Naive thymus-derived CD4-positive, alpha-beta T cell (primary cell): ENCODE measurements at regions not wholly inside any gene's neighbourhood (a gene's known extent, or its start where the extent isn't known, plus 50 kb on each side); places are given as distances from the start of the nearest gene placed in this dataset.

Experiments used
- ATAC-seq: fragments of 150-1000 bp; cut with Tn5 transposase; 2 replicates; pipeline ENCODE4 v1.10.0; 2021; ENCODE audit warnings: mild to moderate bottlenecking, moderate library complexity
- CTCF ChIA-PET: fragments of 350-600 bp; sonication (Branson Sonifier 250); formaldehyde crosslinking; loops from one replicate; lab custom pipeline; 2021; ENCODE audit warnings: antibody characterized with exemption; lab: Charles Lee
- POLR2A ChIA-PET: fragments of 350-600 bp; sonication (Branson Sonifier 250); formaldehyde crosslinking; loops from one replicate; lab custom pipeline; 2021; ENCODE audit warnings: antibody characterized with exemption, inconsistent platforms; lab: Charles Lee
- DNase-seq, 9 donors: peaks; one replicate each; pipeline versions ENCODE4 v3.0.0 to v3.0.0-alpha.2; 2020 to 2022; ENCODE audit warnings: mixed read lengths in 1 of 9
- H3K27ac ChIP-seq: one replicate; pipeline ENCODE4 v1.7.0; 2013; ENCODE audit warnings: mild to moderate bottlenecking, low read depth, low read length, moderate library complexity
- H3K27me3 ChIP-seq, 2 donors: one replicate each; pipeline ENCODE4 v1.7.0; 2013; ENCODE audit warnings: low read length in 2 of 2, mild to moderate bottlenecking in 2 of 2, moderate library complexity in 2 of 2; ENCODE audit not compliant: control insufficient read depth in 2 of 2, insufficient read depth in 2 of 2
- H3K36me3 ChIP-seq, 3 experiments: 1 replicate in 2 of 3; 2 replicates in 1 of 3; pipeline ENCODE4 v1.7.0; 2013; ENCODE audit warnings: low read length in 3 of 3, mild to moderate bottlenecking in 3 of 3, moderate library complexity in 1 of 3; ENCODE audit not compliant: insufficient read depth in 3 of 3, control insufficient read depth in 2 of 3
- H3K4me1 ChIP-seq, 2 donors: one replicate each; pipeline ENCODE4 v1.7.0; 2013; ENCODE audit warnings: low read length in 2 of 2, mild to moderate bottlenecking in 2 of 2, moderate library complexity in 1 of 2; ENCODE audit not compliant: control insufficient read depth in 2 of 2, insufficient read depth in 2 of 2
- H3K4me3 ChIP-seq: 2 replicates; pipeline ENCODE4 v1.7.0; 2013; ENCODE audit warnings: mild to moderate bottlenecking, low read length
- H3K9me3 ChIP-seq, 3 experiments: 1 replicate in 2 of 3; 2 replicates in 1 of 3; pipeline ENCODE4 v1.7.0; 2013; ENCODE audit warnings: low read length in 3 of 3; ENCODE audit not compliant: control insufficient read depth in 2 of 3
- H3K27ac Mint-ChIP-seq, 9 donors: one replicate each; pipeline ENCODE4 v1.8.0; 2020 to 2022; ENCODE audit warnings: mixed read lengths in 9 of 9, mild to moderate bottlenecking in 8 of 9, moderate library complexity in 5 of 9, inconsistent platforms in 2 of 9
- H3K27me3 Mint-ChIP-seq, 5 donors: one replicate each; pipeline ENCODE4 v1.8.0; 2021 to 2022; ENCODE audit warnings: mixed read lengths in 5 of 5, mild to moderate bottlenecking in 1 of 5
- H3K36me3 Mint-ChIP-seq, 5 donors: one replicate each; pipeline ENCODE4 v1.8.0; 2020 to 2022; ENCODE audit warnings: mixed read lengths in 5 of 5, mild to moderate bottlenecking in 3 of 5, inconsistent platforms in 1 of 5
- H3K4me1 Mint-ChIP-seq, 7 donors: one replicate each; pipeline ENCODE4 v1.8.0; 2020 to 2022; ENCODE audit warnings: mixed read lengths in 7 of 7, mild to moderate bottlenecking in 3 of 7, inconsistent platforms in 1 of 7
- H3K4me3 Mint-ChIP-seq, 10 donors: one replicate each; pipeline ENCODE4 v1.8.0; 2020 to 2022; ENCODE audit warnings: mild to moderate bottlenecking in 10 of 10, mixed read lengths in 10 of 10, moderate library complexity in 6 of 10, inconsistent platforms in 2 of 10
- H3K9me3 Mint-ChIP-seq, 11 donors: one replicate each; pipeline ENCODE4 v1.8.0; 2020 to 2022; ENCODE audit warnings: mixed read lengths in 11 of 11, mild to moderate bottlenecking in 4 of 11, inconsistent platforms in 1 of 11, moderate library complexity in 1 of 11
- intact Hi-C, 2 donors: fragments of 100-400 bp; cut with micrococcal nuclease; formaldehyde crosslinking; loops; one replicate each; pipeline ENCODE4 v1.15.1; 2023

- no peaks in the 10 kb centered on the region for H3K9me3 ChIP-seq
- H3K36me3 ChIP-seq: no peaks in the 10 kb centered on the region
- Mint-ChIP-seq H3K36me3 (no peaks in the 10 kb centered on the region), H3K27ac (no peak overlapping the region), H3K9me3 (peaks cover 0 to 4% (median 0%) of the 10 kb centered on the region in 11 donors), H3K27me3 (peaks cover 0 to 9% (median 0%) of the 10 kb centered on the region in 5 donors), H3K4me3 (no peak overlapping the region), H3K4me1 (peaks cover 0 to 9% (median 0%) of the 10 kb centered on the region in 7 donors)
- intact Hi-C loops: no loop called here
- H3K27ac ChIP-seq: no peak overlapping the region
- H3K27me3 ChIP-seq: no peaks in the 10 kb centered on the region
- H3K4me1 ChIP-seq: no peaks in the 10 kb centered on the region
- DNase-seq: no peak
- no peak overlapping the region for H3K4me3 ChIP-seq
- CTCF ChIA-PET: no interaction called here
- POLR2A ChIA-PET: no interaction called here
- no peak for ATAC-seq
Measured at GRCh38 chr4:38287101-38287851, 327.1 kb downstream of the PTTG2 start.

GRCh38 chr4:38289553-38289952 lies 329.4 kb downstream of the PTTG2 start:
- Histone ChIP-seq H3K27ac (no peak overlapping the region), H3K4me1 (no peaks in the 10 kb centered on the region), H3K4me3 (no peak overlapping the region), H3K9me3 (peaks cover 0 to 14% (median 0%) of the 10 kb centered on the region in 3 experiments), H3K27me3 (no peaks in the 10 kb centered on the region), H3K36me3 (no peaks in the 10 kb centered on the region)
- Mint-ChIP-seq H3K36me3 (peaks cover 0 to 14% (median 0%) of the 10 kb centered on the region in 5 donors), H3K4me1 (peaks cover 0 to 9% (median 0%) of the 10 kb centered on the region in 7 donors), H3K9me3 (peaks cover 0 to 17% (median 13%) of the 10 kb centered on the region in 11 donors), H3K27me3 (peaks cover 0 to 24% (median 0%) of the 10 kb centered on the region in 5 donors), H3K4me3 (no peak overlapping the region), H3K27ac (no peak overlapping the region)
- ChIA-PET POLR2A (interaction anchor here (1.0 kb wide), 1 partner anchor 9 kb away, joined by 3 read pairs; no protein-coding TSS in a partner anchor), CTCF (no interaction called here)
- DNase-seq (no peak), ATAC-seq (no peak)
- intact Hi-C loops: no loop called here

GRCh38 chr4:38290366-38290765 lies 330.2 kb downstream of the PTTG2 start:
- ChIA-PET POLR2A (interaction anchor here (1.0 kb wide), 2 partner anchors 8 to 88 kb away, joined by 3 read pairs; no protein-coding TSS in a partner anchor), CTCF (no interaction called here)
- Mint-ChIP-seq H3K27ac (no peak overlapping the region), H3K4me1 (peaks cover 0 to 3% (median 0%) of the 10 kb centered on the region in 7 donors), H3K36me3 (peaks cover 0 to 14% (median 2%) of the 10 kb centered on the region in 5 donors), H3K9me3 (peaks cover 0 to 21% (median 13%) of the 10 kb centered on the region in 11 donors), H3K4me3 (no peak overlapping the region), H3K27me3 (peaks cover 0 to 28% (median 0%) of the 10 kb centered on the region in 5 donors)
- H3K4me3 ChIP-seq: no peak overlapping the region
- H3K27me3 ChIP-seq: no peaks in the 10 kb centered on the region
- ATAC-seq: no peak
- no peak overlapping the region for H3K27ac ChIP-seq
- intact Hi-C loops: no loop called here
- peaks cover 0 to 14% (median 0%) of the 10 kb centered on the region in 3 experiments for H3K9me3 ChIP-seq
- H3K36me3 ChIP-seq: no peaks in the 10 kb centered on the region
- no peak for DNase-seq
- H3K4me1 ChIP-seq: no peaks in the 10 kb centered on the region

GRCh38 chr4:38290914-38291313 lies 330.7 kb downstream of the PTTG2 start:
- H3K4me3 ChIP-seq: no peak overlapping the region
- H3K27ac Mint-ChIP-seq: no peak overlapping the region
- no peak overlapping the region for H3K4me3 Mint-ChIP-seq
- POLR2A ChIA-PET: interaction anchor here (1.0 kb wide), 2 partner anchors 8 to 89 kb away, joined by 3 read pairs; no protein-coding TSS in a partner anchor
- no peaks in the 10 kb centered on the region for H3K4me1 Mint-ChIP-seq
- DNase-seq (no peak), ATAC-seq (no peak)
- no peaks in the 10 kb centered on the region for H3K4me1 ChIP-seq
- H3K27me3 Mint-ChIP-seq: peaks cover 0 to 28% (median 0%) of the 10 kb centered on the region in 5 donors
- H3K36me3 ChIP-seq: no peaks in the 10 kb centered on the region
- peaks cover 0 to 14% (median 0%) of the 10 kb centered on the region in 3 experiments for H3K9me3 ChIP-seq
- peaks cover 0 to 25% (median 13%) of the 10 kb centered on the region in 11 donors for H3K9me3 Mint-ChIP-seq
- no peaks in the 10 kb centered on the region for H3K27me3 ChIP-seq
- no peak overlapping the region for H3K27ac ChIP-seq
- intact Hi-C loops: no loop called here
- H3K36me3 Mint-ChIP-seq: peaks cover 0 to 14% (median 2%) of the 10 kb centered on the region in 5 donors
- CTCF ChIA-PET: no interaction called here

GRCh38 chr4:38292529-38292928 lies 332.3 kb downstream of the PTTG2 start:
- Mint-ChIP-seq H3K4me3 (no peak overlapping the region), H3K4me1 (no peaks in the 10 kb centered on the region), H3K9me3 (peaks cover 0 to 35% (median 15%) of the 10 kb centered on the region in 11 donors), H3K27ac (no peak overlapping the region), H3K36me3 (peaks cover 0 to 21% (median 7%) of the 10 kb centered on the region in 5 donors), H3K27me3 (peaks cover 0 to 34% (median 0%) of the 10 kb centered on the region in 5 donors)
- no peak for ATAC-seq
- H3K27ac ChIP-seq: no peak overlapping the region
- no peak for DNase-seq
- no peaks in the 10 kb centered on the region for H3K27me3 ChIP-seq
- H3K9me3 ChIP-seq: peaks cover 0 to 14% (median 0%) of the 10 kb centered on the region in 3 experiments
- CTCF ChIA-PET: no interaction called here
- intact Hi-C loops: no loop called here
- POLR2A ChIA-PET: no interaction called here
- H3K4me3 ChIP-seq: no peak overlapping the region
- no peaks in the 10 kb centered on the region for H3K4me1 ChIP-seq
- H3K36me3 ChIP-seq: no peaks in the 10 kb centered on the region

GRCh38 chr4:38294238-38294637 lies 334.0 kb downstream of the PTTG2 start:
- H3K27ac Mint-ChIP-seq: no peak overlapping the region
- peaks cover 4 to 27% (median 12%) of the 10 kb centered on the region in 5 donors for H3K36me3 Mint-ChIP-seq
- H3K27me3 Mint-ChIP-seq: peaks cover 0 to 36% (median 0%) of the 10 kb centered on the region in 5 donors
- DNase-seq (no peak), ATAC-seq (no peak)
- CTCF ChIA-PET: no interaction called here
- intact Hi-C loops: no loop called here
- Histone ChIP-seq H3K9me3 (peaks cover 0 to 25% (median 14%) of the 10 kb centered on the region in 3 experiments), H3K4me3 (no peak overlapping the region), H3K27ac (no peak overlapping the region), H3K4me1 (no peaks in the 10 kb centered on the region), H3K27me3 (no peaks in the 10 kb centered on the region), H3K36me3 (no peaks in the 10 kb centered on the region)
- H3K4me3 Mint-ChIP-seq: no peak overlapping the region
- POLR2A ChIA-PET: no interaction called here
- no peaks in the 10 kb centered on the region for H3K4me1 Mint-ChIP-seq
- peaks cover 8 to 49% (median 25%) of the 10 kb centered on the region in 11 donors for H3K9me3 Mint-ChIP-seq
